Spleen (tissue), 11 donors: ENCODE measurements at regions not wholly inside any gene's neighbourhood (a gene's known extent, or its start where the extent isn't known, plus 50 kb on each side); places are given as distances from the start of the nearest gene placed in this dataset.
A peak's percentile ranks its signal among the peaks of the same experiment; 100 is the strongest.

Source experiments
- DNase-seq: peaks from one replicate; pipeline ENCODE4 v3.0.0-alpha.2; 2020
- H3K27ac ChIP-seq, 8 donors: fragments of 200-600 bp; sonication (generic) in 7 of 8; 1 replicate in 4 of 8; 2 replicates in 4 of 8; pipeline versions ENCODE4 v1.5.0 to v1.8.0; 2016 to 2021; ENCODE audit warnings: inconsistent platforms in 4 of 8, mild to moderate bottlenecking in 4 of 8, moderate library complexity in 1 of 8
- H3K27me3 ChIP-seq, 7 donors: fragments of 200-600 bp; sonication (generic) in 6 of 7; replicated peaks in 1 of 7; 1 replicate in 4 of 7; 2 replicates in 3 of 7; pipeline versions ENCODE4 v1.5.0 to v1.8.0; 2016 to 2021; ENCODE audit warnings: inconsistent platforms in 3 of 7, mild to moderate bottlenecking in 1 of 7
- H3K36me3 ChIP-seq, 6 donors: fragments of 200-600 bp; sonication (generic) in 5 of 6; 1 replicate in 4 of 6; 2 replicates in 2 of 6; pipeline versions ENCODE4 v1.5.0 to v1.8.0; 2016 to 2021; ENCODE audit warnings: inconsistent platforms in 2 of 6
- H3K4me1 ChIP-seq, 6 donors: fragments of 200-600 bp; sonication (generic) in 5 of 6; 1 replicate in 3 of 6; 2 replicates in 3 of 6; pipeline versions ENCODE4 v1.5.0 to v1.8.0; 2016 to 2021; ENCODE audit warnings: inconsistent platforms in 3 of 6
- H3K4me3 ChIP-seq, 8 donors: fragments of 200-600 bp; sonication (generic) in 7 of 8; 1 replicate in 4 of 8; 2 replicates in 4 of 8; pipeline versions ENCODE4 v1.5.0 to v1.8.0; 2016 to 2021; ENCODE audit warnings: inconsistent platforms in 4 of 8, mild to moderate bottlenecking in 4 of 8, moderate library complexity in 2 of 8
- H3K9me3 ChIP-seq, 8 donors: fragments of 200-600 bp; sonication (generic) in 7 of 8; 1 replicate in 4 of 8; 2 replicates in 4 of 8; pipeline versions ENCODE4 v1.5.0 to v1.8.0; 2016 to 2021; ENCODE audit warnings: inconsistent platforms in 4 of 8
- POLR2A ChIP-seq, 3 donors: fragments of 450-650 bp; IDR thresholded peaks; one replicate each; pipeline ENCODE4 v1.5.1; 2017; ENCODE audit warnings: antibody characterized with exemption in 3 of 3, mild to moderate bottlenecking in 1 of 3
- POLR2AphosphoS5 ChIP-seq, 3 donors: sonication (generic); formaldehyde crosslinking; IDR thresholded peaks; one replicate each; pipeline ENCODE4 v1.5.1; 2017; ENCODE audit warnings: antibody characterized with exemption in 3 of 3
- WGBS, 5 donors: extraction: QIAGEN DNeasy Blood & Tissue Kit in 3 of 5; methylation state at CpG; one replicate each; pipeline versions ENCODE4 v1.1.5 to v1.1.7; 2013 to 2018; 5-methylcytosine and 5-hydroxymethylcytosine counted together
- intact Hi-C: fragments of 100-400 bp; cut with DNase I; formaldehyde crosslinking; loops from one replicate; pipeline ENCODE4 v1.15.0; 2023; ENCODE audit warnings: low total_unique reads
- TF ChIP-seq, protein P1 (sequence below), 11 experiments: fragments of 200-600 bp in 7 of 11; fragments of 450-650 bp in 4 of 11; sonication (generic) in 4 of 11; IDR thresholded peaks in 8 of 11; conservative IDR thresholded peaks in 3 of 11; 1 replicate in 7 of 11; 2 replicates in 4 of 11; pipeline versions ENCODE4 v1.4.0 to v1.8.0; 2016 to 2021; ENCODE audit warnings: antibody characterized with exemption in 11 of 11, inconsistent platforms in 4 of 11, mild to moderate bottlenecking in 1 of 11
- donor health status: healthy with polysubstance abuse.
- donor health status: DM: no; HTN: no; CAD: no; lungs with moderate emphysema.
- donor health status: DM: no; HTN: no; CAD: no.
- donor health status: Bipolar disorder and iron deficiency.
- donor health status: healthy.
- donor health status: DM: no; HTN: no; CAD: no.
- donor health status: DM: yes; HTN: yes; CAD: no.

DNA sequence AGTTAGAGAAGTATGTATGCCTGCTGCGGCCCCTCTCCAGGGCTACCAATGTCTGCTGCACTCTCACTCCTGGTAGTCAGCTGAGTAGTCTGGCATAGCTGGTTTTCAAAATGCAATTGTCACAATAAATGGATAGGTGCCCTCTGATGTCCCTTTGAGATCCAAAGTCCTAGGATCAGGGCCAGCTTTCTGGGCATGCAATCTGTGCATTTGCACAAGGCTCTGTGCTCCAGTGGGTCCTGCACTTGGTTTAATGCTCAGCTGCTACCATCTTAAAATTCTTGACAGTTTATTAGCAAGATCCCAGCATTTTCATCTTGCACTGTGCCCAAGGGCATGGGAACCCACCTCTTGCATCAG lies 233.8 kb downstream of the LTN1 start:
- intact Hi-C loops, result no loop called here
- peaks cover 0 to 4% (median 0%) of the 10 kb centered on the region in 6 donors for H3K4me1 ChIP-seq
- 40 to 100% (median 100%) methylated on average over 1 of the region's 1 CpG for WGBS, 5 donors
- no peaks in the 10 kb centered on the region for H3K27me3 ChIP-seq
- TF ChIP-seq POLR2AphosphoS5 (IDR thresholded peaks at IDR 0.05), result no peak
- no peak for TF ChIP-seq POLR2A (IDR thresholded peaks at IDR 0.05)
- H3K4me3 ChIP-seq, result no peak overlapping the region
- H3K36me3 ChIP-seq, result no peaks in the 10 kb centered on the region
- no peak for DNase-seq
- no peaks in the 10 kb centered on the region for H3K9me3 ChIP-seq
- no peak overlapping the region for H3K27ac ChIP-seq

- no peak for DNase-seq
- Histone ChIP-seq H3K9me3 (no peaks in the 10 kb centered on the region), H3K4me1 (peaks cover 0 to 4% (median 0%) of the 10 kb centered on the region in 6 donors), H3K36me3 (no peaks in the 10 kb centered on the region), H3K4me3 (no peak overlapping the region), H3K27me3 (no peaks in the 10 kb centered on the region), H3K27ac (no peak overlapping the region)
- TF ChIP-seq POLR2A (IDR thresholded peaks at IDR 0.05) (no peak), POLR2AphosphoS5 (IDR thresholded peaks at IDR 0.05) (no peak)
- TF ChIP-seq, protein P1, sequence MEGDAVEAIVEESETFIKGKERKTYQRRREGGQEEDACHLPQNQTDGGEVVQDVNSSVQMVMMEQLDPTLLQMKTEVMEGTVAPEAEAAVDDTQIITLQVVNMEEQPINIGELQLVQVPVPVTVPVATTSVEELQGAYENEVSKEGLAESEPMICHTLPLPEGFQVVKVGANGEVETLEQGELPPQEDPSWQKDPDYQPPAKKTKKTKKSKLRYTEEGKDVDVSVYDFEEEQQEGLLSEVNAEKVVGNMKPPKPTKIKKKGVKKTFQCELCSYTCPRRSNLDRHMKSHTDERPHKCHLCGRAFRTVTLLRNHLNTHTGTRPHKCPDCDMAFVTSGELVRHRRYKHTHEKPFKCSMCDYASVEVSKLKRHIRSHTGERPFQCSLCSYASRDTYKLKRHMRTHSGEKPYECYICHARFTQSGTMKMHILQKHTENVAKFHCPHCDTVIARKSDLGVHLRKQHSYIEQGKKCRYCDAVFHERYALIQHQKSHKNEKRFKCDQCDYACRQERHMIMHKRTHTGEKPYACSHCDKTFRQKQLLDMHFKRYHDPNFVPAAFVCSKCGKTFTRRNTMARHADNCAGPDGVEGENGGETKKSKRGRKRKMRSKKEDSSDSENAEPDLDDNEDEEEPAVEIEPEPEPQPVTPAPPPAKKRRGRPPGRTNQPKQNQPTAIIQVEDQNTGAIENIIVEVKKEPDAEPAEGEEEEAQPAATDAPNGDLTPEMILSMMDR (IDR thresholded peaks at IDR 0.05 in 8 of 11, conservative IDR thresholded peaks at IDR 0.05 in 3 of 11), result no peak
- 63 to 85% (median 84%) methylated on average over 7 of the region's 7 CpGs for WGBS, 5 donors
- intact Hi-C loops, result no loop called here
Observed at GRCh38 chr21:28758042-28758882, 234.4 kb downstream of the LTN1 start.

DNA sequence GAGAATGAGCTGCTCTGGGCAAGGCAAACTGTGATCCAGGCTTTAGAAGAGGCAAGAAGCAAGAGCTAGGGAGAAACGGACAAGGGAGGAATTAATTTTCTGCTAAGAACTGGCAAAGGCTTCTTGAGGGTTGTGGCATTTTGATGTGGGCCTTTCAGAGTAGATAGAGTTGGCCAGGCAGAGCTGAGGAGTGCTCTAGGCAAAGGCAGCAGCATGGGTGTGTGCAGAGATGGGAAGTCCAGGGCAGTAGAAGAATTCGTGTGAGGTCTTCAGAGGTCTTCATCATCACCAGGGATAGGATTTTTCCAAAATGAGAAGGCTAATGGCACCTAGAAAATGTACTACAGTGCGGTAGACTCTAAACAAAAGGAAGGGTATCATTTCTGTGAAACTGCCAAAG lies 237.8 kb downstream of the LTN1 start:
- DNase-seq, result no peak
- H3K36me3 ChIP-seq, result no peaks in the 10 kb centered on the region
- TF ChIP-seq, protein P1 (IDR thresholded peaks at IDR 0.05 in 8 of 11, conservative IDR thresholded peaks at IDR 0.05 in 3 of 11), result no peak
- TF ChIP-seq POLR2A (IDR thresholded peaks at IDR 0.05) (no peak), POLR2AphosphoS5 (IDR thresholded peaks at IDR 0.05) (no peak)
- no peak overlapping the region for H3K4me3 ChIP-seq
- intact Hi-C loops, result no loop called here
- H3K9me3 ChIP-seq, result no peaks in the 10 kb centered on the region
- peak overlapping the region in 3 of 8 donors; percentile 1 to 26 (median 18) for H3K27ac ChIP-seq
- peaks cover 0 to 4% (median 0%) of the 10 kb centered on the region in 6 donors for H3K4me1 ChIP-seq
- 70 to 90% (median 82%) methylated on average over 3 of the region's 3 CpGs for WGBS, 5 donors
- no peaks in the 10 kb centered on the region for H3K27me3 ChIP-seq

GRCh38 chr21:28754127-28754611 lies 238.5 kb downstream of the LTN1 start:
- Histone ChIP-seq H3K4me3 (no peak overlapping the region), H3K4me1 (peaks cover 0 to 4% (median 0%) of the 10 kb centered on the region in 6 donors), H3K27ac (no peak overlapping the region), H3K9me3 (no peaks in the 10 kb centered on the region), H3K27me3 (no peaks in the 10 kb centered on the region), H3K36me3 (no peaks in the 10 kb centered on the region)
- TF ChIP-seq POLR2A (IDR thresholded peaks at IDR 0.05), result no peak
- peak in 1 of 3 donors; percentile 28 for TF ChIP-seq POLR2AphosphoS5 (IDR thresholded peaks at IDR 0.05)
- no peak for DNase-seq
- 71 to 86% (median 82%) methylated on average over 9 of the region's 9 CpGs for WGBS, 5 donors
- intact Hi-C loops, result no loop called here

GRCh38 chr21:28752131-28752530 lies 240.5 kb downstream of the LTN1 start:
- Histone ChIP-seq H3K9me3 (no peaks in the 10 kb centered on the region), H3K4me1 (peaks cover 0 to 4% (median 0%) of the 10 kb centered on the region in 6 donors), H3K27ac (no peak overlapping the region), H3K4me3 (no peak overlapping the region), H3K36me3 (no peaks in the 10 kb centered on the region), H3K27me3 (no peaks in the 10 kb centered on the region)
- intact Hi-C loops, result no loop called here
- TF ChIP-seq POLR2A (IDR thresholded peaks at IDR 0.05) (no peak), POLR2AphosphoS5 (IDR thresholded peaks at IDR 0.05) (no peak)
- TF ChIP-seq, protein P1 (IDR thresholded peaks at IDR 0.05 in 8 of 11, conservative IDR thresholded peaks at IDR 0.05 in 3 of 11), result no peak
- WGBS, 5 donors, result 82 to 94% (median 86%) methylated on average over 2 of the region's 2 CpGs
- DNase-seq, result no peak
